ENCODE measurements at regions not wholly inside any gene's neighbourhood (a gene's known extent, or its start where the extent isn't known, plus 50 kb on each side); places are given as distances from the start of the nearest gene placed in this dataset.

- TF ChIP-seq CTCF (IDR thresholded peaks at IDR 0.05; ENCODE audit: control insufficient read depth, insufficient read depth, low read depth, low read length, missing control alignments): no peak
- no peak for DNase-seq (ENCODE audit: low read depth)
These were observed 103.9 kb upstream of the TMEM132D start for GRCh38 chr12:130007771-130008170.

GRCh38 chr12:130008241-130008640 is 104.4 kb upstream of the TMEM132D start:
- no peak overlapping the region for H3K4me3 ChIP-seq (ENCODE audit: control insufficient read depth, low read depth, low read length)
- no peak for DNase-seq (ENCODE audit: low read depth)
- TF ChIP-seq CTCF (IDR thresholded peaks at IDR 0.05; ENCODE audit: control insufficient read depth, insufficient read depth, low read depth, low read length, missing control alignments): no peak

More at GRCh38 chr12:130007771-130008170, 103.9 kb upstream of the TMEM132D start:
- H3K4me3 ChIP-seq (ENCODE audit: control insufficient read depth, low read depth, low read length): no peak overlapping the region

- no peak for DNase-seq (ENCODE audit: low read depth)
- no peak for TF ChIP-seq CTCF (IDR thresholded peaks at IDR 0.05; ENCODE audit: control insufficient read depth, insufficient read depth, low read depth, low read length, missing control alignments)
- H3K4me3 ChIP-seq (ENCODE audit: control insufficient read depth, low read depth, low read length): no peak overlapping the region
These were observed 106.1 kb upstream of the TMEM132D start for GRCh38 chr12:130009961-130010360.

GRCh38 chr12:130011611-130012385 is 108.0 kb upstream of the TMEM132D start:
- TF ChIP-seq CTCF (IDR thresholded peaks at IDR 0.05; ENCODE audit: control insufficient read depth, insufficient read depth, low read depth, low read length, missing control alignments): no peak
- H3K4me3 ChIP-seq (ENCODE audit: control insufficient read depth, low read depth, low read length): no peak overlapping the region
- no peak for DNase-seq (ENCODE audit: low read depth)

GRCh38 chr12:130013771-130014484 is 110.1 kb upstream of the TMEM132D start:
- TF ChIP-seq CTCF (IDR thresholded peaks at IDR 0.05; ENCODE audit: control insufficient read depth, insufficient read depth, low read depth, low read length, missing control alignments): peak; percentile 65
- H3K4me3 ChIP-seq (ENCODE audit: control insufficient read depth, low read depth, low read length): no peak overlapping the region
- DNase-seq (ENCODE audit: low read depth): no peak

GRCh38 chr12:130014485-130014807 is 110.6 kb upstream of the TMEM132D start:
- DNase-seq (ENCODE audit: low read depth): no peak

More at GRCh38 chr12:130014485-130014807, 110.6 kb upstream of the TMEM132D start:
- no peak for TF ChIP-seq CTCF (IDR thresholded peaks at IDR 0.05; ENCODE audit: control insufficient read depth, insufficient read depth, low read depth, low read length, missing control alignments)
- H3K4me3 ChIP-seq (ENCODE audit: control insufficient read depth, low read depth, low read length): no peak overlapping the region
